Liver (tissue), 3 donors: ENCODE measurements at regions not wholly inside any gene's neighbourhood (a gene's known extent, or its start where the extent isn't known, plus 50 kb on each side); places are given as distances from the start of the nearest gene placed in this dataset.

Experiments used
- EGR1 ChIP-seq, 2 donors: IDR thresholded peaks; 2 replicates each; pipeline ENCODE4 v1.6.1; 2016 to 2018; ENCODE audit warnings: antibody characterized with exemption in 2 of 2, low read depth in 2 of 2
- FOXA1 ChIP-seq: IDR thresholded peaks from 2 replicates; pipeline ENCODE4 v1.6.1; 2016; ENCODE audit warnings: antibody characterized with exemption
- JUND ChIP-seq, 2 donors: IDR thresholded peaks; 2 replicates each; pipeline ENCODE4 v1.6.1; 2016; ENCODE audit warnings: antibody characterized with exemption in 2 of 2
- RAD21 ChIP-seq, 2 donors: IDR thresholded peaks; 2 replicates each; pipeline ENCODE4 v1.6.1; 2016; ENCODE audit warnings: antibody characterized with exemption in 2 of 2, mild to moderate bottlenecking in 2 of 2
- SP1 ChIP-seq: IDR thresholded peaks from 2 replicates; pipeline ENCODE4 v1.6.1; 2018; ENCODE audit warnings: antibody characterized with exemption, mild to moderate bottlenecking
- TAF1 ChIP-seq: conservative IDR thresholded peaks from 2 replicates; pipeline ENCODE4 v1.6.1; 2016; ENCODE audit warnings: antibody characterized with exemption, mild to moderate bottlenecking
- YY1 ChIP-seq: IDR thresholded peaks from 2 replicates; pipeline ENCODE4 v1.6.1; 2016; ENCODE audit warnings: antibody characterized with exemption, mild to moderate bottlenecking
- TF ChIP-seq, protein P1 (sequence below): fragments of 150-350 bp; IDR thresholded peaks from 2 replicates; pipeline ENCODE4 v1.5.1; 2017; ENCODE audit warnings: improper control_type of control experiment, low read depth, low read length; ENCODE audit not compliant: missing input control
- TF ChIP-seq, protein P2 (sequence below): IDR thresholded peaks from 2 replicates; pipeline ENCODE4 v1.6.1; 2016; ENCODE audit warnings: antibody characterized with exemption
- TF ChIP-seq, protein P3 (sequence below): IDR thresholded peaks from 2 replicates; pipeline ENCODE4 v1.6.1; 2016; ENCODE audit warnings: antibody characterized with exemption
- TF ChIP-seq, protein P4 (sequence below): IDR thresholded peaks from 2 replicates; pipeline ENCODE4 v1.6.1; 2016; ENCODE audit warnings: antibody characterized with exemption
- TF ChIP-seq, protein P5 (sequence below): IDR thresholded peaks from 2 replicates; pipeline ENCODE4 v1.6.1; 2016; ENCODE audit warnings: antibody characterized with exemption, mild to moderate bottlenecking
- donor health status: healthy.
- donor health status: healthy.

DNA sequence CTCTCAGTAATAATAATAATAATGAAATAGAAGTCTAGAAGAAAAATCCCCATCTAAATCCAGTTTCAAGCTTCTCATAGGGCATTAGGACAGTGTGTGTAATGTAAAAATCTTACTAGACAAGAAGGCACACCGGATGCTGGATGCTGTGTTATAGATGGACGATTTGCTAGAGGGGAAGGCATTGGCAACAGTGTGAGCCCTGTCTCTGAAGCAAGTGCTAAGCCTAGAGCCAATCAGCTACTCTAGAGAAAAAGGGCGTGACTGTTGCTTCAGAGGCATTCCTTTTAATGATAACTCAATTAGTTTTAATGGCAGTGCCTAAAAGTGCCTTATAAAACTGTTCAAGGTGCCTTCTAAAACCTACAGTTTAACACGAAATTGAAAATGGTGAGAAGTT is 344.9 kb downstream of the TDRD15 start:
- TF ChIP-seq, protein P1, sequence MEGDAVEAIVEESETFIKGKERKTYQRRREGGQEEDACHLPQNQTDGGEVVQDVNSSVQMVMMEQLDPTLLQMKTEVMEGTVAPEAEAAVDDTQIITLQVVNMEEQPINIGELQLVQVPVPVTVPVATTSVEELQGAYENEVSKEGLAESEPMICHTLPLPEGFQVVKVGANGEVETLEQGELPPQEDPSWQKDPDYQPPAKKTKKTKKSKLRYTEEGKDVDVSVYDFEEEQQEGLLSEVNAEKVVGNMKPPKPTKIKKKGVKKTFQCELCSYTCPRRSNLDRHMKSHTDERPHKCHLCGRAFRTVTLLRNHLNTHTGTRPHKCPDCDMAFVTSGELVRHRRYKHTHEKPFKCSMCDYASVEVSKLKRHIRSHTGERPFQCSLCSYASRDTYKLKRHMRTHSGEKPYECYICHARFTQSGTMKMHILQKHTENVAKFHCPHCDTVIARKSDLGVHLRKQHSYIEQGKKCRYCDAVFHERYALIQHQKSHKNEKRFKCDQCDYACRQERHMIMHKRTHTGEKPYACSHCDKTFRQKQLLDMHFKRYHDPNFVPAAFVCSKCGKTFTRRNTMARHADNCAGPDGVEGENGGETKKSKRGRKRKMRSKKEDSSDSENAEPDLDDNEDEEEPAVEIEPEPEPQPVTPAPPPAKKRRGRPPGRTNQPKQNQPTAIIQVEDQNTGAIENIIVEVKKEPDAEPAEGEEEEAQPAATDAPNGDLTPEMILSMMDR: no peak
- TF ChIP-seq, protein P2, sequence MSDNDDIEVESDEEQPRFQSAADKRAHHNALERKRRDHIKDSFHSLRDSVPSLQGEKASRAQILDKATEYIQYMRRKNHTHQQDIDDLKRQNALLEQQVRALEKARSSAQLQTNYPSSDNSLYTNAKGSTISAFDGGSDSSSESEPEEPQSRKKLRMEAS: no peak
- TF ChIP-seq FOXA1 (no peak), TAF1 (no peak), JUND (IDR thresholded peaks at IDR 0.05) (no peak), RAD21 (IDR thresholded peaks at IDR 0.05) (no peak), SP1 (no peak), EGR1 (IDR thresholded peaks at IDR 0.05; ENCODE audit: low read depth in 2 of 2) (no peak), YY1 (no peak)
- TF ChIP-seq, protein P3, sequence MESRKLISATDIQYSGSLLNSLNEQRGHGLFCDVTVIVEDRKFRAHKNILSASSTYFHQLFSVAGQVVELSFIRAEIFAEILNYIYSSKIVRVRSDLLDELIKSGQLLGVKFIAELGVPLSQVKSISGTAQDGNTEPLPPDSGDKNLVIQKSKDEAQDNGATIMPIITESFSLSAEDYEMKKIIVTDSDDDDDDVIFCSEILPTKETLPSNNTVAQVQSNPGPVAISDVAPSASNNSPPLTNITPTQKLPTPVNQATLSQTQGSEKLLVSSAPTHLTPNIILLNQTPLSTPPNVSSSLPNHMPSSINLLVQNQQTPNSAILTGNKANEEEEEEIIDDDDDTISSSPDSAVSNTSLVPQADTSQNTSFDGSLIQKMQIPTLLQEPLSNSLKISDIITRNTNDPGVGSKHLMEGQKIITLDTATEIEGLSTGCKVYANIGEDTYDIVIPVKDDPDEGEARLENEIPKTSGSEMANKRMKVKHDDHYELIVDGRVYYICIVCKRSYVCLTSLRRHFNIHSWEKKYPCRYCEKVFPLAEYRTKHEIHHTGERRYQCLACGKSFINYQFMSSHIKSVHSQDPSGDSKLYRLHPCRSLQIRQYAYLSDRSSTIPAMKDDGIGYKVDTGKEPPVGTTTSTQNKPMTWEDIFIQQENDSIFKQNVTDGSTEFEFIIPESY: no peak
- TF ChIP-seq, protein P4, sequence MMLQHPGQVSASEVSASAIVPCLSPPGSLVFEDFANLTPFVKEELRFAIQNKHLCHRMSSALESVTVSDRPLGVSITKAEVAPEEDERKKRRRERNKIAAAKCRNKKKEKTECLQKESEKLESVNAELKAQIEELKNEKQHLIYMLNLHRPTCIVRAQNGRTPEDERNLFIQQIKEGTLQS: no peak
- TF ChIP-seq, protein P5, sequence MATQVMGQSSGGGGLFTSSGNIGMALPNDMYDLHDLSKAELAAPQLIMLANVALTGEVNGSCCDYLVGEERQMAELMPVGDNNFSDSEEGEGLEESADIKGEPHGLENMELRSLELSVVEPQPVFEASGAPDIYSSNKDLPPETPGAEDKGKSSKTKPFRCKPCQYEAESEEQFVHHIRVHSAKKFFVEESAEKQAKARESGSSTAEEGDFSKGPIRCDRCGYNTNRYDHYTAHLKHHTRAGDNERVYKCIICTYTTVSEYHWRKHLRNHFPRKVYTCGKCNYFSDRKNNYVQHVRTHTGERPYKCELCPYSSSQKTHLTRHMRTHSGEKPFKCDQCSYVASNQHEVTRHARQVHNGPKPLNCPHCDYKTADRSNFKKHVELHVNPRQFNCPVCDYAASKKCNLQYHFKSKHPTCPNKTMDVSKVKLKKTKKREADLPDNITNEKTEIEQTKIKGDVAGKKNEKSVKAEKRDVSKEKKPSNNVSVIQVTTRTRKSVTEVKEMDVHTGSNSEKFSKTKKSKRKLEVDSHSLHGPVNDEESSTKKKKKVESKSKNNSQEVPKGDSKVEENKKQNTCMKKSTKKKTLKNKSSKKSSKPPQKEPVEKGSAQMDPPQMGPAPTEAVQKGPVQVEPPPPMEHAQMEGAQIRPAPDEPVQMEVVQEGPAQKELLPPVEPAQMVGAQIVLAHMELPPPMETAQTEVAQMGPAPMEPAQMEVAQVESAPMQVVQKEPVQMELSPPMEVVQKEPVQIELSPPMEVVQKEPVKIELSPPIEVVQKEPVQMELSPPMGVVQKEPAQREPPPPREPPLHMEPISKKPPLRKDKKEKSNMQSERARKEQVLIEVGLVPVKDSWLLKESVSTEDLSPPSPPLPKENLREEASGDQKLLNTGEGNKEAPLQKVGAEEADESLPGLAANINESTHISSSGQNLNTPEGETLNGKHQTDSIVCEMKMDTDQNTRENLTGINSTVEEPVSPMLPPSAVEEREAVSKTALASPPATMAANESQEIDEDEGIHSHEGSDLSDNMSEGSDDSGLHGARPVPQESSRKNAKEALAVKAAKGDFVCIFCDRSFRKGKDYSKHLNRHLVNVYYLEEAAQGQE: no peak
